HL-60 (cell line): ENCODE measurements at regions not wholly inside any gene's neighbourhood (a gene's known extent, or its start where the extent isn't known, plus 50 kb on each side); places are given as distances from the start of the nearest gene placed in this dataset.

Source experiments
- DNase-seq, 2 experiments: peaks; one replicate each; pipeline ENCODE4 v3.0.0-alpha.2; 2010 to 2020; ENCODE audit warnings: low read depth in 1 of 2, low spot score in 1 of 2
- H3K27ac ChIP-seq: fragments of 250-450 bp; sonication (Bioruptor Pico); replicated peaks from 2 replicates; pipeline ENCODE4 v1.5.1; 2020; ENCODE audit warnings: mild to moderate bottlenecking, moderate library complexity
- H3K27me3 ChIP-seq: fragments of 250-450 bp; sonication (Bioruptor Pico); 2 replicates; pipeline ENCODE4 v1.5.1; 2021; ENCODE audit warnings: mild to moderate bottlenecking, moderate library complexity; ENCODE audit not compliant: insufficient read depth, poor library complexity, severe bottlenecking
- H3K4me3 ChIP-seq: replicated peaks from 2 replicates; pipeline ENCODE4 v1.5.1; 2011; ENCODE audit warnings: mild to moderate bottlenecking, control low read depth, low read length; ENCODE audit not compliant: insufficient read depth
- CTCF ChIP-seq: IDR thresholded peaks from one replicate; pipeline ENCODE4 v1.5.1; 2011; ENCODE audit warnings: low read length, control low read depth, inconsistent platforms; ENCODE audit not compliant: insufficient read depth
- GABPA ChIP-seq: IDR thresholded peaks from 2 replicates; pipeline ENCODE4 v1.6.1; 2012; ENCODE audit warnings: low read depth
- POLR2AphosphoS5 ChIP-seq: IDR thresholded peaks from 2 replicates; pipeline ENCODE4 v1.6.1; 2012; ENCODE audit warnings: low read depth
- REST ChIP-seq: IDR thresholded peaks from 2 replicates; pipeline ENCODE4 v1.6.1; 2012; ENCODE audit warnings: low read depth; ENCODE audit not compliant: insufficient replicate concordance
- SPI1 ChIP-seq: IDR thresholded peaks from 2 replicates; pipeline ENCODE4 v1.6.1; 2012; ENCODE audit warnings: low read depth, mild to moderate bottlenecking, borderline replicate concordance

- Histone ChIP-seq H3K27ac (no peak overlapping the region), H3K27me3 (no peaks in the 10 kb centered on the region), H3K4me3 (no peak overlapping the region)
- no peak for DNase-seq
- TF ChIP-seq GABPA (no peak), REST (no peak), SPI1 (no peak), POLR2AphosphoS5 (no peak), CTCF (no peak)
Measured at GRCh38 chr3:22938739-22939138, 264.4 kb upstream of the UBE2E2 start.

- TF ChIP-seq REST (no peak), CTCF (no peak), POLR2AphosphoS5 (no peak), SPI1 (no peak), GABPA (no peak)
- H3K4me3 ChIP-seq = no peak overlapping the region
- DNase-seq = no peak
- H3K27me3 ChIP-seq = no peaks in the 10 kb centered on the region
- no peak overlapping the region for H3K27ac ChIP-seq
Measured at GRCh38 chr3:22939349-22939748, 263.8 kb upstream of the UBE2E2 start.

GRCh38 chr3:22940285-22940684 is 262.8 kb upstream of the UBE2E2 start:
- no peak overlapping the region for H3K4me3 ChIP-seq
- no peak for DNase-seq

More at GRCh38 chr3:22940285-22940684, 262.8 kb upstream of the UBE2E2 start:
- Histone ChIP-seq H3K27me3 (no peaks in the 10 kb centered on the region), H3K27ac (no peak overlapping the region)
- no peak for TF ChIP-seq SPI1
- TF ChIP-seq CTCF = no peak
- no peak for TF ChIP-seq GABPA
